MM.1S (cell line): ENCODE measurements at regions not wholly inside any gene's neighbourhood (a gene's known extent, or its start where the extent isn't known, plus 50 kb on each side); places are given as distances from the start of the nearest gene placed in this dataset.

Experiments used
- DNase-seq: peaks from one replicate; pipeline ENCODE4 v3.0.0-alpha.2; 2015
- H2AFZ ChIP-seq: fragments of 300-600 bp; sonication (generic); 2 replicates; pipeline ENCODE4 v1.6.0; 2016; ENCODE audit warnings: antibody characterized with exemption, low read length
- H3F3A ChIP-seq: fragments of 300-600 bp; sonication (generic); 2 replicates; pipeline ENCODE4 v1.6.1; 2016; ENCODE audit warnings: mild to moderate bottlenecking, antibody characterized with exemption, low read length, moderate library complexity, mixed read lengths; ENCODE audit not compliant: insufficient read depth
- H3K27ac ChIP-seq: fragments of 300-600 bp; sonication (generic); 2 replicates; pipeline ENCODE4 v1.5.1; 2016; ENCODE audit warnings: mild to moderate bottlenecking, low read length
- H3K27me3 ChIP-seq: fragments of 300-600 bp; sonication (generic); replicated peaks from 2 replicates; pipeline ENCODE4 v1.6.0; 2016; ENCODE audit warnings: low read length; ENCODE audit not compliant: insufficient read depth
- H3K36me3 ChIP-seq: fragments of 300-600 bp; sonication (generic); replicated peaks from 2 replicates; pipeline ENCODE4 v1.6.1; 2016; ENCODE audit warnings: mild to moderate bottlenecking, low read length, mixed read lengths; ENCODE audit not compliant: insufficient read depth
- H3K4me1 ChIP-seq: fragments of 300-600 bp; sonication (generic); 2 replicates; pipeline ENCODE4 v1.6.1; 2016; ENCODE audit warnings: low read length, mixed read lengths
- H3K4me2 ChIP-seq: fragments of 300-600 bp; sonication (generic); 2 replicates; pipeline ENCODE4 v1.6.0; 2016; ENCODE audit warnings: low read depth, low read length
- H3K4me3 ChIP-seq: fragments of 300-600 bp; sonication (generic); 2 replicates; pipeline ENCODE4 v1.5.1; 2016; ENCODE audit warnings: low read length, mixed read lengths
- H3K79me2 ChIP-seq: fragments of 300-600 bp; sonication (generic); 2 replicates; pipeline ENCODE4 v1.6.1; 2016; ENCODE audit warnings: mixed run types, low read length, mixed read lengths
- H3K9ac ChIP-seq: fragments of 300-600 bp; sonication (generic); 2 replicates; pipeline ENCODE4 v1.6.1; 2016; ENCODE audit warnings: low read length, mixed read lengths
- H3K9me2 ChIP-seq: fragments of 300-600 bp; sonication (generic); replicated peaks from 2 replicates; pipeline ENCODE4 v1.6.1; 2016; ENCODE audit warnings: mild to moderate bottlenecking, low read length, mixed read lengths; ENCODE audit not compliant: insufficient read depth
- H3K9me3 ChIP-seq: fragments of 300-600 bp; sonication (generic); replicated peaks from 2 replicates; pipeline ENCODE4 v1.6.1; 2016; ENCODE audit warnings: mild to moderate bottlenecking, low read length, mixed read lengths; ENCODE audit not compliant: insufficient read depth
- H4K20me1 ChIP-seq: fragments of 300-600 bp; sonication (generic); 2 replicates; pipeline ENCODE4 v1.6.1; 2016; ENCODE audit warnings: mild to moderate bottlenecking, low read length, moderate library complexity, mixed read lengths; ENCODE audit not compliant: insufficient read depth
- CTCF ChIP-seq: fragments of 300-600 bp; sonication (generic); IDR thresholded peaks from 2 replicates; pipeline ENCODE4 v1.5.1; 2016; ENCODE audit warnings: antibody characterized with exemption, low read length, mixed read lengths
- EZH2 ChIP-seq: fragments of 300-600 bp; sonication (generic); optimal IDR thresholded peaks from 2 replicates; pipeline ENCODE3; 2017; ENCODE audit warnings: low read depth, mild to moderate bottlenecking, antibody characterized with exemption, low read length, mixed read lengths
- EZH2phosphoT487 ChIP-seq: fragments of 300-600 bp; sonication (generic); IDR thresholded peaks from 2 replicates; pipeline ENCODE4 v1.6.1; 2018; ENCODE audit warnings: antibody characterized with exemption, low read length

GRCh38 chr3:3734881-3735280 is 64.3 kb upstream of the LRRN1 start:
- Histone ChIP-seq H3K4me2 (no peak overlapping the region), H2AFZ (no peak overlapping the region), H3K79me2 (no peaks in the 10 kb centered on the region), H3F3A (no peaks in the 10 kb centered on the region), H3K4me1 (no peaks in the 10 kb centered on the region), H3K4me3 (no peak overlapping the region), H3K9ac (no peak overlapping the region), H3K9me3 (no peaks in the 10 kb centered on the region), H3K27me3 (no peaks in the 10 kb centered on the region), H3K27ac (no peak overlapping the region), H4K20me1 (no peaks in the 10 kb centered on the region), H3K9me2 (no peaks in the 10 kb centered on the region), H3K36me3 (no peaks in the 10 kb centered on the region)
- no peak for DNase-seq
- no peak for TF ChIP-seq EZH2
- no peak for TF ChIP-seq EZH2phosphoT487
- no peak for TF ChIP-seq CTCF

- no peaks in the 10 kb centered on the region for H3K27me3 ChIP-seq
- H3K9me3 ChIP-seq, result no peaks in the 10 kb centered on the region
- H3K79me2 ChIP-seq, result no peaks in the 10 kb centered on the region
- H3K4me1 ChIP-seq, result no peaks in the 10 kb centered on the region
- H3K36me3 ChIP-seq, result no peaks in the 10 kb centered on the region
- H3K9ac ChIP-seq, result no peak overlapping the region
- no peak overlapping the region for H2AFZ ChIP-seq
- H3K4me3 ChIP-seq, result no peak overlapping the region
- H3K9me2 ChIP-seq, result no peaks in the 10 kb centered on the region
- TF ChIP-seq CTCF, result no peak
- no peak for TF ChIP-seq EZH2phosphoT487
- H3F3A ChIP-seq, result no peaks in the 10 kb centered on the region
- no peak for DNase-seq
- H4K20me1 ChIP-seq, result no peaks in the 10 kb centered on the region
- no peak overlapping the region for H3K27ac ChIP-seq
- H3K4me2 ChIP-seq, result no peak overlapping the region
Observed at GRCh38 chr3:3729261-3729660, 70.0 kb upstream of the LRRN1 start.

- no peak overlapping the region for H3K27ac ChIP-seq
- H3K79me2 ChIP-seq, result no peaks in the 10 kb centered on the region
- H2AFZ ChIP-seq, result no peak overlapping the region
- no peaks in the 10 kb centered on the region for H3K9me2 ChIP-seq
- DNase-seq, result no peak
- H3K4me2 ChIP-seq, result no peak overlapping the region
- no peaks in the 10 kb centered on the region for H4K20me1 ChIP-seq
- H3K9me3 ChIP-seq, result no peaks in the 10 kb centered on the region
- no peaks in the 10 kb centered on the region for H3K36me3 ChIP-seq
- H3K4me1 ChIP-seq, result no peaks in the 10 kb centered on the region
- no peak overlapping the region for H3K9ac ChIP-seq
- no peak overlapping the region for H3K4me3 ChIP-seq
- no peak for TF ChIP-seq EZH2
- no peak for TF ChIP-seq EZH2phosphoT487
- no peak for TF ChIP-seq CTCF
- H3K27me3 ChIP-seq, result no peaks in the 10 kb centered on the region
- H3F3A ChIP-seq, result no peaks in the 10 kb centered on the region
Observed at GRCh38 chr3:3726549-3726948, 72.7 kb upstream of the LRRN1 start.

GRCh38 chr3:3714572-3714971 is 84.7 kb upstream of the LRRN1 start:
- no peaks in the 10 kb centered on the region for H3K36me3 ChIP-seq
- H3K9ac ChIP-seq, result no peak overlapping the region
- H2AFZ ChIP-seq, result no peak overlapping the region
- H3F3A ChIP-seq, result no peaks in the 10 kb centered on the region
- no peak overlapping the region for H3K27ac ChIP-seq
- H3K4me2 ChIP-seq, result no peak overlapping the region
- no peak overlapping the region for H3K4me3 ChIP-seq
- no peaks in the 10 kb centered on the region for H4K20me1 ChIP-seq
- no peaks in the 10 kb centered on the region for H3K4me1 ChIP-seq
- no peaks in the 10 kb centered on the region for H3K9me2 ChIP-seq
- DNase-seq, result no peak
- H3K9me3 ChIP-seq, result no peaks in the 10 kb centered on the region
- no peaks in the 10 kb centered on the region for H3K79me2 ChIP-seq
- TF ChIP-seq CTCF (no peak), EZH2 (no peak), EZH2phosphoT487 (no peak)
- no peaks in the 10 kb centered on the region for H3K27me3 ChIP-seq
